HS-27A (cell line): ENCODE measurements at regions not wholly inside any gene's neighbourhood (a gene's known extent, or its start where the extent isn't known, plus 50 kb on each side); places are given as distances from the start of the nearest gene placed in this dataset.

ENCODE experiments used
- DNase-seq: peaks from one replicate; pipeline ENCODE4 v3.0.0-alpha.2; 2012; ENCODE audit warnings: low read depth, missing footprints

- peak; percentile 3 for DNase-seq
Observed at GRCh38 chr2:173589604-173590275, 235.1 kb downstream of the CDCA7 start.

GRCh38 chr2:173590276-173590861 is 235.7 kb downstream of the CDCA7 start:
- peak; percentile 73 for DNase-seq

GRCh38 chr2:173593109-173593508 is 238.4 kb downstream of the CDCA7 start:
- no peak for DNase-seq

- DNase-seq, result no peak
Observed at GRCh38 chr2:173596244-173596643, 241.6 kb downstream of the CDCA7 start.

GRCh38 chr2:173598525-173598924 is 243.9 kb downstream of the CDCA7 start:
- no peak for DNase-seq

- DNase-seq, result no peak
Observed at GRCh38 chr2:173599821-173600359, 245.2 kb downstream of the CDCA7 start.

GRCh38 chr2:173602153-173602795 is 247.6 kb downstream of the CDCA7 start:
- DNase-seq, result no peak

GRCh38 chr2:173605994-173606393 is 251.3 kb downstream of the CDCA7 start:
- DNase-seq, result no peak

- DNase-seq, result no peak
Observed at GRCh38 chr2:173606619-173607248, 252.1 kb downstream of the CDCA7 start.

- DNase-seq, result no peak
Observed at GRCh38 chr2:173607606-173608311, 253.1 kb downstream of the CDCA7 start.

GRCh38 chr2:173611121-173611520 is 256.4 kb downstream of the CDCA7 start:
- no peak for DNase-seq

- no peak for DNase-seq
Observed at GRCh38 chr2:173612354-173612753, 257.7 kb downstream of the CDCA7 start.

GRCh38 chr2:173613386-173613785 is 258.7 kb downstream of the CDCA7 start:
- no peak for DNase-seq

- no peak for DNase-seq
Observed at GRCh38 chr2:173614265-173614930, 259.7 kb downstream of the CDCA7 start.

- no peak for DNase-seq
Observed at GRCh38 chr2:173623438-173624319, 269.0 kb downstream of the CDCA7 start.

- DNase-seq, result no peak
Observed at GRCh38 chr2:173625315-173625714, 270.6 kb downstream of the CDCA7 start.

- no peak for DNase-seq
Observed at GRCh38 chr2:173629076-173629475, 274.4 kb downstream of the CDCA7 start.

- DNase-seq, result no peak
Observed at GRCh38 chr2:173630425-173631126, 275.9 kb downstream of the CDCA7 start.

GRCh38 chr2:173631127-173631460 is 276.4 kb downstream of the CDCA7 start:
- DNase-seq, result no peak

- DNase-seq, result no peak
Observed at GRCh38 chr2:173644146-173644545, 289.5 kb downstream of the CDCA7 start.
